CD14-positive monocyte (primary cell): ENCODE measurements at regions not wholly inside any gene's neighbourhood (a gene's known extent, or its start where the extent isn't known, plus 50 kb on each side); places are given as distances from the start of the nearest gene placed in this dataset.

Source experiments
- DNase-seq, 3 donors: peaks; one replicate each; pipeline ENCODE4 v3.0.0-alpha.2; 2011 to 2022
- H2AFZ ChIP-seq: 2 replicates; pipeline ENCODE4 v1.6.0; 2012; ENCODE audit warnings: mild to moderate bottlenecking, low read depth, low read length, inconsistent platforms; ENCODE audit not compliant: insufficient read depth, poor library complexity, severe bottlenecking
- H3K27ac ChIP-seq, 2 donors: 1 replicate in 1 of 2; 2 replicates in 1 of 2; pipeline ENCODE4 v1.5.1; 2012 to 2013; ENCODE audit warnings: low read length in 2 of 2, control low read depth in 1 of 2, inconsistent platforms in 1 of 2, low read depth in 1 of 2, mild to moderate bottlenecking in 1 of 2
- H3K27me3 ChIP-seq, 2 donors: one replicate each; pipeline versions ENCODE4 v1.6.0 to v1.6.1; 2011 to 2013; ENCODE audit warnings: low read length in 2 of 2; ENCODE audit not compliant: control insufficient read depth in 2 of 2, insufficient read depth in 2 of 2
- H3K36me3 ChIP-seq, 2 donors: replicated peaks in 1 of 2; 1 replicate in 1 of 2; 2 replicates in 1 of 2; pipeline versions ENCODE4 v1.5.1 to v1.6.1; 2012 to 2013; ENCODE audit warnings: low read length in 2 of 2, control low read depth in 1 of 2, inconsistent platforms in 1 of 2, mild to moderate bottlenecking in 1 of 2; ENCODE audit not compliant: insufficient read depth in 2 of 2, control insufficient read depth in 1 of 2
- H3K4me1 ChIP-seq, 2 donors: 1 replicate in 1 of 2; 2 replicates in 1 of 2; pipeline versions ENCODE4 v1.5.1 to v1.6.1; 2012 to 2013; ENCODE audit warnings: low read length in 2 of 2, control low read depth in 1 of 2, inconsistent platforms in 1 of 2, mild to moderate bottlenecking in 1 of 2, moderate library complexity in 1 of 2; ENCODE audit not compliant: insufficient read depth in 2 of 2, control insufficient read depth in 1 of 2
- H3K4me2 ChIP-seq: replicated peaks from 2 replicates; pipeline ENCODE3; 2012; ENCODE audit warnings: low read length, moderate library complexity, mild to moderate bottlenecking; ENCODE audit not compliant: poor library complexity, severe bottlenecking; ENCODE audit errors: extremely low read depth
- H3K4me3 ChIP-seq, 3 experiments: fragments of 200-600 bp in 1 of 3; sonication (generic) in 1 of 3; replicated peaks in 1 of 3; 1 replicate in 2 of 3; 2 replicates in 1 of 3; pipeline ENCODE4 v1.5.1; 2011 to 2013; ENCODE audit warnings: low read length in 3 of 3, mild to moderate bottlenecking in 3 of 3, control low read depth in 2 of 3, low read depth in 2 of 3, inconsistent platforms in 1 of 3, moderate library complexity in 1 of 3
- H3K79me2 ChIP-seq: 2 replicates; pipeline ENCODE4 v1.6.0; 2012; ENCODE audit warnings: mild to moderate bottlenecking, control low read depth, inconsistent platforms, low read length, moderate library complexity; ENCODE audit not compliant: insufficient read depth
- H3K9ac ChIP-seq: 2 replicates; pipeline ENCODE4 v1.6.0; 2017; ENCODE audit warnings: low read length, mild to moderate bottlenecking; ENCODE audit not compliant: insufficient read depth, poor library complexity, severe bottlenecking
- H3K9me3 ChIP-seq, 2 donors: replicated peaks in 1 of 2; 1 replicate in 1 of 2; 2 replicates in 1 of 2; pipeline versions ENCODE4 v1.5.1 to v1.6.1; 2012 to 2013; ENCODE audit warnings: low read length in 2 of 2, control low read depth in 1 of 2; ENCODE audit not compliant: control insufficient read depth in 1 of 2, insufficient read depth in 1 of 2
- H4K20me1 ChIP-seq: 2 replicates; pipeline ENCODE4 v1.6.0; 2012; ENCODE audit warnings: mild to moderate bottlenecking, low read length, control low read depth, moderate library complexity; ENCODE audit not compliant: insufficient read depth
- H3K27ac Mint-ChIP-seq, 7 donors: one replicate each; pipeline ENCODE4 v1.8.0; 2020; ENCODE audit warnings: mild to moderate bottlenecking in 7 of 7, mixed read lengths in 7 of 7, moderate library complexity in 6 of 7, inconsistent platforms in 2 of 7
- H3K27me3 Mint-ChIP-seq, 3 donors: one replicate each; pipeline ENCODE4 v1.8.0; 2021 to 2022; ENCODE audit warnings: low read depth in 3 of 3, mild to moderate bottlenecking in 3 of 3, mixed read lengths in 3 of 3, moderate library complexity in 3 of 3, inconsistent platforms in 1 of 3
- H3K36me3 Mint-ChIP-seq, 2 donors: one replicate each; pipeline ENCODE4 v1.8.0; 2020; ENCODE audit warnings: mixed read lengths in 2 of 2, inconsistent platforms in 1 of 2, mild to moderate bottlenecking in 1 of 2
- H3K4me1 Mint-ChIP-seq: one replicate; pipeline ENCODE4 v1.8.0; 2020; ENCODE audit warnings: mild to moderate bottlenecking, mixed read lengths
- H3K4me3 Mint-ChIP-seq, 2 donors: one replicate each; pipeline ENCODE4 v1.8.0; 2020; ENCODE audit warnings: mild to moderate bottlenecking in 2 of 2, mixed read lengths in 2 of 2, moderate library complexity in 1 of 2
- H3K9me3 Mint-ChIP-seq, 7 donors: one replicate each; pipeline ENCODE4 v1.8.0; 2020 to 2022; ENCODE audit warnings: mixed read lengths in 7 of 7, mild to moderate bottlenecking in 6 of 7, moderate library complexity in 6 of 7, inconsistent platforms in 2 of 7
- CTCF ChIP-seq: fragments of 200-600 bp; IDR thresholded peaks from one replicate; pipeline ENCODE4 v1.8.0; 2022; ENCODE audit warnings: antibody characterized with exemption, mild to moderate bottlenecking
- WGBS: methylation state at CpG from one replicate; pipeline ENCODE4 v1.1.5; 2013; ENCODE audit warnings: missing lambda C conversion rate; ENCODE audit not compliant: insufficient coverage; 5-methylcytosine and 5-hydroxymethylcytosine counted together
- intact Hi-C, 2 donors: fragments of 100-400 bp; cut with micrococcal nuclease; formaldehyde crosslinking; loops; one replicate each; pipeline versions ENCODE4 v1.15.0 to v1.15.1; 2023

GRCh38 chr4:132195176-132195575 is 953.9 kb upstream of the PCDH10 start:
- H3K27me3 ChIP-seq: no peaks in the 10 kb centered on the region
- no CpG with 5 or more reads among the region's 3 CpGs for WGBS
- Mint-ChIP-seq H3K27me3 (peaks cover 0 to 1% (median 0%) of the 10 kb centered on the region in 3 donors), H3K36me3 (no peaks in the 10 kb centered on the region), H3K9me3 (peaks cover 0 to 3% (median 0%) of the 10 kb centered on the region in 7 donors), H3K4me3 (no peak overlapping the region), H3K27ac (no peak overlapping the region), H3K4me1 (no peaks in the 10 kb centered on the region)
- TF ChIP-seq CTCF: no peak
- no peak overlapping the region for H3K27ac ChIP-seq
- no peaks in the 10 kb centered on the region for H3K9me3 ChIP-seq
- H3K79me2 ChIP-seq: no peaks in the 10 kb centered on the region
- no peaks in the 10 kb centered on the region for H4K20me1 ChIP-seq
- no peaks in the 10 kb centered on the region for H3K4me1 ChIP-seq
- H3K4me3 ChIP-seq: no peak overlapping the region
- H3K9ac ChIP-seq: no peak overlapping the region
- no peak overlapping the region for H3K4me2 ChIP-seq
- no peaks in the 10 kb centered on the region for H3K36me3 ChIP-seq
- intact Hi-C loops: no loop called here
- no peak for DNase-seq
- H2AFZ ChIP-seq: no peak overlapping the region

DNA sequence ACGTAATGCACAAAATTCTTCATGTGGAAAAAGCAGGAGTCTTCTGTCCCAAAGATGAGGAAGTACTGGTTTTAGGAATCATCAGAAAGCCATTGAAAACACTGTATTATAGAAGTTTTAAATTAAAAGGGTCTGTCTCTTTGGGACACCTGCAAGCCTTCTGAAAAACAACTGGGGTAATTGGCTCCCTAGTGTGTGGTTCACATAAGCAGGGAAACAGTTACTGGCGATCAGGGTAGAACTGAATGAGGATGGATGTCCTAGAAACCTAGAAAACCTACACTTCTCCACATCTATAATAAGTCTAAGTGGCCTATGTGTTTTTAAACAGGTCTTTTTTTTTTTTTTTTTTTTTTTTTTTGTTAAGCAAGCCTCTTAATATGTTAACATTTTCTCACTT is 945.5 kb upstream of the PCDH10 start:
- H3K27me3 Mint-ChIP-seq: no peaks in the 10 kb centered on the region
- no peaks in the 10 kb centered on the region for H3K4me1 Mint-ChIP-seq
- 100% methylated on average over 1 of the region's 2 CpGs for WGBS
- no peaks in the 10 kb centered on the region for H3K36me3 Mint-ChIP-seq
- no peak overlapping the region for H3K9ac ChIP-seq
- H3K36me3 ChIP-seq: no peaks in the 10 kb centered on the region
- H3K27me3 ChIP-seq: no peaks in the 10 kb centered on the region
- no peak overlapping the region for H2AFZ ChIP-seq
- DNase-seq: no peak
- no peak for TF ChIP-seq CTCF
- no peak overlapping the region for H3K27ac Mint-ChIP-seq
- H3K4me3 ChIP-seq: no peak overlapping the region
- no peak overlapping the region for H3K4me3 Mint-ChIP-seq
- H3K9me3 Mint-ChIP-seq: peaks cover 0 to 3% (median 0%) of the 10 kb centered on the region in 7 donors
- H3K4me2 ChIP-seq: no peak overlapping the region
- H4K20me1 ChIP-seq: no peaks in the 10 kb centered on the region
- H3K27ac ChIP-seq: no peak overlapping the region
- no peaks in the 10 kb centered on the region for H3K79me2 ChIP-seq
- no peaks in the 10 kb centered on the region for H3K9me3 ChIP-seq
- no peaks in the 10 kb centered on the region for H3K4me1 ChIP-seq
- intact Hi-C loops: no loop called here
